DMS53 (cell line): ENCODE measurements at regions not wholly inside any gene's neighbourhood (a gene's known extent, or its start where the extent isn't known, plus 50 kb on each side); places are given as distances from the start of the nearest gene placed in this dataset.

ENCODE experiments used
- DNase-seq: peaks from one replicate; lab custom pipeline; 2025; lab: John Stamatoyannopoulos, UW

GRCh38 chr4:181488926-181489325 is 754.3 kb upstream of the TENM3 start:
- no peak for DNase-seq

- DNase-seq = no peak
Measured at GRCh38 chr4:181498148-181498547, 745.1 kb upstream of the TENM3 start.

- DNase-seq = no peak
Measured at GRCh38 chr4:181502611-181503010, 740.6 kb upstream of the TENM3 start.

- DNase-seq = no peak
Measured at GRCh38 chr4:181503687-181504390, 739.4 kb upstream of the TENM3 start.

GRCh38 chr4:181504924-181505323 is 738.3 kb upstream of the TENM3 start:
- no peak for DNase-seq

- DNase-seq = no peak
Measured at GRCh38 chr4:181507180-181507835, 735.9 kb upstream of the TENM3 start.

GRCh38 chr4:181507938-181508337 is 735.3 kb upstream of the TENM3 start:
- no peak for DNase-seq

- DNase-seq = no peak
Measured at GRCh38 chr4:181508601-181509000, 734.6 kb upstream of the TENM3 start.

- no peak for DNase-seq
Measured at GRCh38 chr4:181509073-181509472, 734.1 kb upstream of the TENM3 start.

- DNase-seq = no peak
Measured at GRCh38 chr4:181517491-181517890, 725.7 kb upstream of the TENM3 start.

- no peak for DNase-seq
Measured at GRCh38 chr4:181520790-181521189, 722.4 kb upstream of the TENM3 start.

- DNase-seq = no peak
Measured at GRCh38 chr4:181523973-181524372, 719.2 kb upstream of the TENM3 start.

- DNase-seq = no peak
Measured at GRCh38 chr4:181524499-181524898, 718.7 kb upstream of the TENM3 start.

GRCh38 chr4:181525634-181526033 is 717.6 kb upstream of the TENM3 start:
- DNase-seq = no peak

GRCh38 chr4:181528570-181529184 is 714.5 kb upstream of the TENM3 start:
- peak; percentile 86 for DNase-seq

- peak; percentile 30 for DNase-seq
Measured at GRCh38 chr4:181529537-181529936, 713.7 kb upstream of the TENM3 start.

- DNase-seq = no peak
Measured at GRCh38 chr4:181536196-181536746, 706.9 kb upstream of the TENM3 start.

- no peak for DNase-seq
Measured at GRCh38 chr4:181536811-181537434, 706.3 kb upstream of the TENM3 start.

- DNase-seq = no peak
Measured at GRCh38 chr4:181538431-181538830, 704.8 kb upstream of the TENM3 start.

- no peak for DNase-seq
Measured at GRCh38 chr4:181541396-181541795, 701.8 kb upstream of the TENM3 start.

- peak; percentile 87 for DNase-seq
Measured at GRCh38 chr4:181548873-181549575, 694.2 kb upstream of the TENM3 start.
